Activated T-cell treated with anti-CD3 and anti-CD28 coated beads for 24 hours (primary cell): ENCODE measurements at regions not wholly inside any gene's neighbourhood (a gene's known extent, or its start where the extent isn't known, plus 50 kb on each side); places are given as distances from the start of the nearest gene placed in this dataset.

Experiments
- DNase-seq: peaks from one replicate; pipeline ENCODE4 v3.0.0-alpha.2; 2020; ENCODE audit warnings: low read depth

DNA sequence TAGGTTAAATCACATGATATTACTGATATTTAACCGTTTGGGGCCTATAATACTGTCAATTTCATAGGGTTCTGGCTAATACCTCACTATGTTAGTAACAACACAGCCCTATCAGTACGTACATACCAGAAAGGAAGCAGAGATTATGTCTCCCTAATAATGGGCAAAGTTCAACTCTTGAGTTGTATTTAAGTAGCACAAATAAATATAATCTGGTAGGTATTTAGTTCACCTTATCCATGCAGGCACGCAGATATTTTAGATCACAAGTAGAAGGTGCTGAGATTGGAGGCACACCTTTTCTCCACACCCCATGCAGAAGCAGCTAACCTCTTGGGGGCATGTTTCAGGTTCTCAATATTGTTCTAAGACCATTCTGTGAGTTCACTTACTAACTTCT lies 118.9 kb downstream of the IRS1 start:
- DNase-seq, result no peak

GRCh38 chr2:226679389-226680065 lies 120.1 kb downstream of the IRS1 start:
- DNase-seq, result no peak

GRCh38 chr2:226678422-226678821 lies 121.2 kb downstream of the IRS1 start:
- no peak for DNase-seq

DNA sequence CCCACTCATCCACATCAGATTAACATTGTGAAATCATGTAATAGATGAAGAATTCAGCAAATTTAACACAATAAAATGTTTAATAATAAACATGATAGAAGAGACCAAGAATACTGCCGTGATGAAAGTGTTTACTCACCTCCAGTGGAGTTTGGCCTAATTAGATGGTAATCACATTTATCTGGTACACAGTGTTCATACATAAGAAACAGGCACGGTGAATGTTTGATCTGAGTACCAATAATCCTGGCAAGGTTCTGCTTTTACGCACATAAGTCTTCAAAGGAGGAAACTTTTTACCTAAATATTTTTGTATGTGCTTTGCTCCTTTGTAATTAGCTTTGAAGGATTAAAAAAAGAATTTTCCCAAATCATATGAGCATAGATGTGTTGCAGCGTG lies 122.5 kb downstream of the IRS1 start:
- DNase-seq, result no peak

- DNase-seq, result no peak
Measured at GRCh38 chr2:226676618-226677017, 123.0 kb downstream of the IRS1 start.

DNA sequence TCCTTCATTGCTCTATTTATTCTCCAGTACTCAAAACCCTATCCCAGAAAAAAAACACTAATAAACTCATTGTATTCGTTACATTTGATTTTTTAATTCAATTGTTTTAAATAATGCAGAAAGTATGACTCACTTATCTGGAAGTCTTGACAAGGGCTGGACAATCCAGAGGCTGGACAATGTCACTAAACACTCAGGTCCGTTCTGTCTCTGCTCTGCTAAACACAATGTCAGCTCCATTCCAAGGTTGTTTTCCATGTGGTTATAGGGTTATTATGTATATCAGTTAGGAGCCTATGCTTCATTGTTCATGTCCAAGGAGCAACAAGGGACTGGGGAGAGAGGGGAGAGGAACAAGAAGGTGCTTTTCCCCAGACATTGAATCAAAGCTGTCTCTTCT lies 125.5 kb downstream of the IRS1 start:
- DNase-seq, result no peak

DNA sequence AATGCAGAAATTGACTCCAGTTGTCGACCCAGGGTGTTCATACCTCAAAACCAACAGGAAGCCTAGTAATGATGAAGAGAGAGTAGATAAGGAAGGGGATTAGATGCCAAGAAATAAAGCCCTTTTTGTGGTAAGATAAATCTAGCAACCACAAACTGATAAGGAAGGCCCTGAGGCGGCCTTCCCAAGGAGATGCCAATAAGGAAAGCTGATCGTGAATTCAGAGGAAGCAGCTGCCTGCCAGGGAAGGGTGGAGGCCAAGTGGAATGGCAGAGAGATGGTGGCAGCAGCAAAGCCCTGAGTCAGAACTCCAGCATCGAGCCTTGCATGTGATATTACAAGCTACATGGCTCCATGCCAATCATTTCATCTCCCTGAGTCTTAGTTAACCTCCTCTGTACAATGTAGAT lies 126.3 kb downstream of the IRS1 start:
- DNase-seq, result no peak

GRCh38 chr2:226671141-226671676 lies 128.4 kb downstream of the IRS1 start:
- DNase-seq, result no peak

- DNase-seq, result no peak
Measured at GRCh38 chr2:226669905-226670304, 129.7 kb downstream of the IRS1 start.

DNA sequence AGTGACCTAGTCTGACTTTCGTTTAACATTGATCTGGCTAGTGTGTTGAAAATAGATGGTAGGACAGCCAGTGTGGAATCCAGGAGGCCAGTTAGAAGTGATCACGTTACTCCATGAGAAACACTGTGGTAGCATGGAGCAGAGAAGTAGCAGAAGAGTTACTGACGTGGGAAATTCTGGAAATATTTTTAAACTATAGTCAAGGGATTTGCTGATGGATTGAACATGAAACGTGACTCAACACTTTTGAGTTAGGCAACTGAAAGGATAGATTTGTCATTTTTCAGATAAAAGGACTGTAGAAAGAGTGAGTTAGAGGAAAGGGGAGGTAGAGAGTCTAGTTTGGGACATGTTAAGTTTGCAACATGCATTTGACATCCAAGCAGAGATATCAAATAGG lies 130.4 kb downstream of the IRS1 start:
- DNase-seq, result no peak

DNA sequence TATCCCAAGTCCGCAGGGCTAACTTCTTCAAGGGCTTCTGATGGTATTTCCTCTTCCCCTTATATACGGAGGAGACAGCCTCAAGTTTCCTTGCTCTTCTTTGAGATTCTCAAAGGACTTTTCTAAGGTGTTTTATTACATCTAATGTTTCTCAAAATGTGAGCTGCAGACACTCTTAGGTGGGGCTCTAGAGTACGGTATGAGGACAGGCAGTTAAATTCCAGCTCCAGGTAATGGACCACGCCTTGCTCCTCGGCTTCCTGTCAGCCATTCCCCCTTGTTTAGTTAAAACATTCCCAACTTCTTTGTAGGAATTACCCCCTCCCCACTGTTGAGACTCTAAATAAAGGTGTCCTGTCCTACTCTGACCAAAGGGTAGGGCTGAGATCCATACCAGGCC lies 131.9 kb downstream of the IRS1 start:
- no peak for DNase-seq

GRCh38 chr2:226665306-226665831 lies 134.3 kb downstream of the IRS1 start:
- DNase-seq, result no peak

GRCh38 chr2:226664661-226665060 lies 135.0 kb downstream of the IRS1 start:
- no peak for DNase-seq

- DNase-seq, result no peak
Measured at GRCh38 chr2:226664140-226664539, 135.5 kb downstream of the IRS1 start.

DNA sequence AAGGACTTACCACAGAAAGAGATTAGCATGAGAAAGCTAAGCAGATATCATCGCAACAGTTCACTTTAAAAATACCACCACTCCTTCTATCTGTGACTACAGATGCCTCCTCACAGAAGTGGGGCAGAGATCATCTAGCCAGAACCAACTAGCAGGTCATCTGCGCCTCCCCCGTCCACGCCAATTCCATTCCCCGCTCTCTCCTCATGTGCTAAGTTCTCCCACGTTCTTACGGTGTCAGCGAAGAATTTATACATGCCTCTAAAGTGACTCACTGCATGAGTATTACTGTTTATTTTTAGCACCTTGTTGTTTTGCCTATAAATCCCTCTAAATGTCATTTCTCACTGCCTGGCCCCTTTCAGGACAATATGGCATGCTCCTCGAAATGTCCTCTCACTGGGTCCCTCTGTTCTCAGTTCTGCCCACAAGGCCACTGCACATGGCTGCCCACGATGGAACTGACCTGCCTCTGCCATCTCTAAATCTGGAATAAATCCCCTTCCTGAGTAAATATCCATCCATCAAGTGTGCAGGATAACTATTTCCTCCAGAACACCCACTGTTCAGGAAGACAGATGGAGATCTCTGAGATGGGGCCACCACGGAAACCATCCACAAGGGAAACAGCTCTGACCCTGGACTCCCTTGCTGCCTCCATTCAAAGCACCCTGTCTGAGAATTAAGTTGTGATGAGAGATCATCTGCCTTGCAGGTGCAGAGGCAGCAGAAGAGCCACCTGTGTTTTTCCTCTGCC lies 137.7 kb downstream of the IRS1 start:
- DNase-seq, result no peak

- no peak for DNase-seq
Measured at GRCh38 chr2:226660526-226660925, 139.1 kb downstream of the IRS1 start.

- DNase-seq, result no peak
Measured at GRCh38 chr2:226660124-226660523, 139.5 kb downstream of the IRS1 start.

- no peak for DNase-seq
Measured at GRCh38 chr2:226659410-226659809, 140.2 kb downstream of the IRS1 start.

GRCh38 chr2:226658555-226658954 lies 141.1 kb downstream of the IRS1 start:
- no peak for DNase-seq

DNA sequence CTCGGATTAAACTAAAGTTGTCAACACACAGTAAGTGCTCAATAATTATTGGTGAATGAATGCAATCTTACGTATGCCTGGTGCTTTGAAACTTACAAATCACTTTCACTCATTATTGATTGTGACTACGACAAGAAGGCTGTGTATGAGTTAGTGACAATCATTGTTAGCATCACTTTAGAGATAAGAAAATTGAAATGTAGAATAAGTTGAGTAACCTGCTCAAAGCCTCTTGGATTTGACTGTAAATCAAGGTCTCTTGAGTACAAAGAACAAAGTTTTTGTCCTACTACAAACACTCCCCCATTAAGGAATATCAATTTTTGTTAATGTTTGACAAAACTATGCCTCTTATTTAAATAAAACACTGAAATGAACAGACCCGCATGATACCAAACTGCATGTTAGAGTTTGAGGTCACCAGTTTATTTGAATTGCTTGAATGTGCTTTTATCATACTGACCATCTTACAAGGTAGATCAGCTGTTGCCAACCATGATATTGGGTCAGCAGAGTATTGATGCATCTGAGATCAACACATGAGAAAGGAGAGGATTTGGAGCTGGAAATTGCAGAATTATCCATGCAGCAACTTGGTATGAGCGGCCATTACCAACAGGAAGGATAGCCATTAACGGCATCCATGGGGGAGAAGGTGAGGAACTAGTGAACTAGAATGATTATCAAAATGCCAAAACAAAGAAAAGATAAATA lies 142.1 kb downstream of the IRS1 start:
- DNase-seq, result no peak

GRCh38 chr2:226656367-226656766 lies 143.3 kb downstream of the IRS1 start:
- DNase-seq, result no peak

DNA sequence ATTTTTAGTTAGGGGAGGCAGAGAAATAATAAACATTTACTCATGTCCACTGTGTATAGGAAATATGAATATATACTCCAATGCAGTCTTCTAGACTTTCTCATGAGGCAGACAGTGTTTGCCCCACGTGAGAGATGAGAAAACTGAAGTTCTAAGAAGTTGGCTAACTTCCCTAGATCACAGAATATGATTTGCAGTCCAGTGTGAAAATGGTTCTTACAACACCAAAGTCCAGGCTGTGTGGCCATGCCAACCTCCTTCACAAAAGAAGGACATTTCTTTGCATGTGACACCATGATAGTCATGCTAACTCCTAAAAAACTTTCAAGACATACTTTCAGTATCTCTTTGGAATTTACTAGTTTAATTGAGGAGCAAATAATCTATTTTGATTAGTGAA lies 143.7 kb downstream of the IRS1 start:
- DNase-seq, result no peak
